Uterus (tissue), 2 donors: ENCODE measurements at regions not wholly inside any gene's neighbourhood (a gene's known extent, or its start where the extent isn't known, plus 50 kb on each side); places are given as distances from the start of the nearest gene placed in this dataset.

ENCODE experiments used
- POLR2A ChIP-seq, 2 donors: fragments of 450-650 bp; IDR thresholded peaks; one replicate each; pipeline ENCODE4 v1.6.1; 2016; ENCODE audit warnings: antibody characterized with exemption in 2 of 2, mild to moderate bottlenecking in 1 of 2, moderate library complexity in 1 of 2
- TF ChIP-seq, protein P1 (sequence below), 4 experiments: fragments of 200-600 bp in 2 of 4; fragments of 450-650 bp in 2 of 4; sonication (generic) in 2 of 4; IDR thresholded peaks; one replicate each; pipeline ENCODE4 v1.5.1; 2016 to 2019; ENCODE audit warnings: antibody characterized with exemption in 4 of 4, mild to moderate bottlenecking in 2 of 4, moderate library complexity in 1 of 4

DNA sequence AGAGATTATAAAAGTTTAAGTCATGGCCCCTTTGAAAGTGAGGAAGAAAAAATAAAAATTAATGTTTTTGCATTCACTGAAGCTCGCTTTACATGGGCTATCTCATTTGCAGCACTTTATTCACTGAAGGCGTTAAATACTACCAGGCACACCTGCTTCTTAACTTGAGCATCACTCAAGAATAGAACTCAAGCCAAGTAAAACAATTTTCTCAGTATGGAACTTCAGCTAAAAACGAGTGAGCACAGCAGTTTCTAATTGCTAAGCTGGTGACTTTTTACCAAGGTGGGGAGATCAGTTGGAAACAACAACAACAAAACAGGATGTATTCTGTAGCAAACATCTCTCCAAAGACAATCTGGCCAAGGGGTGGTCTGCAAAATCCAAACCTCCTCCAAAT is 405.6 kb downstream of the RAB38 start:
- no peak for TF ChIP-seq POLR2A (IDR thresholded peaks at IDR 0.05)
- TF ChIP-seq, protein P1, sequence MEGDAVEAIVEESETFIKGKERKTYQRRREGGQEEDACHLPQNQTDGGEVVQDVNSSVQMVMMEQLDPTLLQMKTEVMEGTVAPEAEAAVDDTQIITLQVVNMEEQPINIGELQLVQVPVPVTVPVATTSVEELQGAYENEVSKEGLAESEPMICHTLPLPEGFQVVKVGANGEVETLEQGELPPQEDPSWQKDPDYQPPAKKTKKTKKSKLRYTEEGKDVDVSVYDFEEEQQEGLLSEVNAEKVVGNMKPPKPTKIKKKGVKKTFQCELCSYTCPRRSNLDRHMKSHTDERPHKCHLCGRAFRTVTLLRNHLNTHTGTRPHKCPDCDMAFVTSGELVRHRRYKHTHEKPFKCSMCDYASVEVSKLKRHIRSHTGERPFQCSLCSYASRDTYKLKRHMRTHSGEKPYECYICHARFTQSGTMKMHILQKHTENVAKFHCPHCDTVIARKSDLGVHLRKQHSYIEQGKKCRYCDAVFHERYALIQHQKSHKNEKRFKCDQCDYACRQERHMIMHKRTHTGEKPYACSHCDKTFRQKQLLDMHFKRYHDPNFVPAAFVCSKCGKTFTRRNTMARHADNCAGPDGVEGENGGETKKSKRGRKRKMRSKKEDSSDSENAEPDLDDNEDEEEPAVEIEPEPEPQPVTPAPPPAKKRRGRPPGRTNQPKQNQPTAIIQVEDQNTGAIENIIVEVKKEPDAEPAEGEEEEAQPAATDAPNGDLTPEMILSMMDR (IDR thresholded peaks at IDR 0.05) = no peak
